HG03565 (cell line): ENCODE measurements at regions not wholly inside any gene's neighbourhood (a gene's known extent, or its start where the extent isn't known, plus 50 kb on each side); places are given as distances from the start of the nearest gene placed in this dataset.
"Not testable (repeated sequence)": the region's sequence is repeated elsewhere in the genome, so short reads cannot be mapped to it uniquely, and the experiment has no call there.

Source experiments
- ATAC-seq: cut with Tn5 transposase; IDR thresholded peaks from one replicate; pipeline ENCODE4 v1.9.1; 2021; ENCODE audit warnings: mild to moderate bottlenecking, moderate library complexity; ENCODE audit not compliant: unreplicated experiment

GRCh38 chr11:115608976-115609375 lies 104.8 kb upstream of the CADM1 start:
- no peak for ATAC-seq

- ATAC-seq, result no peak
Measured at GRCh38 chr11:115607621-115608221, 103.5 kb upstream of the CADM1 start.

DNA sequence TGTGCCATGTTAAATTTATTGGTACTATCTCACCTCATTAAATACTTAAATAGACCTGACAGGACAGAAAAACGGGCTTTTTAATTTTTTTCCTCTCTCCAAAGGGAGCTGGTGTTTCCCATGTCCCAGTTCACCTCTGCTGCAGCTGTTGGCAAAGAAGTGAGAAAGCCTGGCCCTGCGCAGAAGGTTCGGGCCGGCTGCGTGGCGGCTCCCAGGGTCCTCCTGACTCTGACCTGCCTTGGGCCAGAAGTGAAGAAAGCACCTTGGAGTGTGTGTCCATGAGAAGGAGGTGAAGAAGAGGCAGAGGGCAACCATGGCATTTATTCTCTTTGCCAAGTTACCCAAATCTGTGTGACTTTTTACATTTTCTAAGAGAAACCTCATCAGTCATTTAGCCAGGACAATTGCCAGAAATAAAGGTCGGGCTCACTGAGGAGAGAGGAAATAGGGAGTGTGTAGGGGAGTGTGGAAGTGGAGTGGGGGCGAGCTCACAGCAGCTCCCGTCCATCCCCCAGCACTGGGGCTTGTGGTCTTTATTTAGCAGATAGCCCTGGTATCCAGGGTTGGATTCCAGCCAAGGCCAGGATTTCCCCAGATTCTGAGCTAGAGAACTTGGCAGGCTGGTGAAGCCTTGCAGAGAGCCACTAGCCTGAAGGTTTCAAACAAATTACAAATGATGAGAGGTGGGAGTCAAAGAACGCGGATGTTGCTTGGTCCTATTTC lies 102.4 kb upstream of the CADM1 start:
- ATAC-seq, result no peak

- no peak for ATAC-seq
Measured at GRCh38 chr11:115605871-115606497, 101.8 kb upstream of the CADM1 start.

DNA sequence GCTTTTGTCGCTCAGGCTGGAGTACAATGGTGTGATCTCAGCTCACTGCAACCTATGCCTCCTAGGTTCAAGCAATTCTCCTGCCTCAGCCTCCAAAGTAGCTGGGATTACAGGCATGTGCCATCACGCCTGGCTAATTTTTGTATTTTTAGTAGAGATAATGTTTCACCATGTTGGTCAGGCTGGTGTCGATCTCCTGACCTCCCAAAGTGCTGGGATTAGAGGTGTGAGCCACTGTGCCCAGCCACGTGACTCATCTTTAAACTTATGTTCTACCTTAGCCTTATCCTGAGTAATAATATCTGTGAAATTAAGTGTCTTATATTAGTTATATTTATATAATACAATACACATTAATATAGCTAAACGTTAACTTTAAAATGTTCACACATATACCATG lies 101.2 kb upstream of the CADM1 start:
- not testable (repeated sequence) for ATAC-seq

- no peak for ATAC-seq
Measured at GRCh38 chr11:115599125-115599524, 94.9 kb upstream of the CADM1 start.

DNA sequence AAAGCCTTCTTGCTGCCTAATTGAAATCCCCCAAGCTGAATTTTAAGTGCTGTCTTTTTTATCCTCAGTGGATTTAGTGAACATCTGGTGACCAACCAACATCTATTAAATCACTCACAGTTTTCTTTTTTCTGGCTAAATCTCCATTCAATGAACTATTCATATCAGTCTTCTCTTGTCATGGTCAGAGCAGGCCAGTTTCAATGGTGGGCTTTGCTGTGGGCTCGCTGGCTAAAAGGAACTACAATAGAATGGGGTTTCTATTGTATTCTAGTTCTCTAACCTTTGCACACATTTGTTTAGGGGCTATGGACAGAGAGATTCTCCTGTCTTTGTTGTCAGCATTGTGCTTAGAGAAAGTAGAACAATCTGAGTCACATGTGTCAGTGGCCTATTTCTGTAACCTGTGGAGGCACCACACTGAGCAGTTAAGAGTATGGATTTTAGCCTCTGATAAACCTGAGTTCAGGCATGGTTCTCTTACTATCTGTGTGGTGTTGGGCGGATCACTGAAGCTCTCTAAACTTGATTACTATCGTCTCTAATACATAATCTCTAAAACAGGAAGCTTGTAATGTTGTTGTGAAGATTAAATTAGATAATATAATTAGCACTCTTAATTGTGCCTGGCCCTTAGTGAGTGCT lies 94.2 kb upstream of the CADM1 start:
- no peak for ATAC-seq

GRCh38 chr11:115591380-115591779 lies 87.2 kb upstream of the CADM1 start:
- ATAC-seq, result no peak

GRCh38 chr11:115590254-115590653 lies 86.0 kb upstream of the CADM1 start:
- no peak for ATAC-seq

DNA sequence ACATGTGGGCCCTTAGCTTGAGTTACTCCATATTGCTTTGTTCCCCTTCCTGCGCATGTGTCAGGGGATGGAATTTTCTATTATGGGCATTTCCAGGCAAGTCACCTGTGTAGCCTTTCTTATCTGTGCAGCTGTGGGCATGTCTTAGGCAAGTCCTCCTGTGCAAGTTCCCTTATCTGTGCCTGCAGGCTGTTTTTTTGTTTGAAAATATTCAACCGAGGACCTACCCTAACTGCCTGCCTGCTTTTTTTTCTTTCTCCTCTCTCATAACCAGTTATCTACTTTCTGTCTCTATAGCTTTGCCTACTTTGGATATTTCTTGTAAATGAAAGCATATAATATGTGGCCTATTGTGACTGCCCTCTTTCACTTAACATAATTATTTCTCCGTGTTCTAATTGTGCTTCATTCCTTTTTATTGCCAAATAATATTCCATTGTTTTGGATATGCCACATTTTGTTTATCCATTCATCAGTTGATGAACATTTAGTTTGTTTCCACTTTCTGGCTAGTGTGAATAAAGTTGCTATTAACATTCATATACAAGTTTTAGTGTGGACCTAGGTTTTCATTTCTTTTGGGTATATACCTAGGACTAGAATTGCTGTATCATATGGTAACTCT lies 83.6 kb upstream of the CADM1 start:
- no peak for ATAC-seq

GRCh38 chr11:115585361-115586024 lies 81.3 kb upstream of the CADM1 start:
- peak; percentile 84 for ATAC-seq

- no peak for ATAC-seq
Measured at GRCh38 chr11:115581871-115582639, 77.8 kb upstream of the CADM1 start.

- ATAC-seq, result no peak
Measured at GRCh38 chr11:115580927-115581680, 76.9 kb upstream of the CADM1 start.

GRCh38 chr11:115580416-115580815 lies 76.2 kb upstream of the CADM1 start:
- no peak for ATAC-seq

DNA sequence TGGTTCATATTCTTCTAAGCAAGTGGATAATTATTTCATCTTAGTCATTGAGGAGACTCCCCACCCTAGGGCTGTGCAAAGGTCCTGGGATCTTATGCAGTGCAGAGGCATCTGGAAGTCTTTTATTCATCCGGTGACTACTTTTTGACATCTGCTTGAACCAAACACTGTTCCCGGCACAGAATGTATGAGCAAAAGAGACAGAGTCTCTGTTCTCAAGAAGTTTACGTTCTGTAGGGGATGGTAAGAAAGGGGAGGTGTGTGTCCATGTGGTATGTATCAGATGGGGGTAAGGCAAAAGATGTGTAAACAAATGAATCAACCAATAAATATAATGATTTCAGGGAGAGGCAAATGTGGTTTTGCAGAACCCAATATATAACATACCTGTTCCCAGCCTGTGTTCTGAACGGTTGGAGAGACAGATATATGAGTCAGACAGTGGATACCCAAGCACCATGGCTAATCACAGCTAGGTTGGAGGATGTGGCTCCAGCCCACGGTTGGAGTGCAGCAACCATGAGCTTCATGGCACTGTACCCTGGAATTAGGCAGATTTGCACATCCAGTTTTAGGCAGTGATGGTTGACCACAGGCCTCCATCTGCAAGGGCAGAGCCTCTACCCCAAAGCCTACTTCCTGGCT lies 75.1 kb upstream of the CADM1 start:
- ATAC-seq, result no peak

DNA sequence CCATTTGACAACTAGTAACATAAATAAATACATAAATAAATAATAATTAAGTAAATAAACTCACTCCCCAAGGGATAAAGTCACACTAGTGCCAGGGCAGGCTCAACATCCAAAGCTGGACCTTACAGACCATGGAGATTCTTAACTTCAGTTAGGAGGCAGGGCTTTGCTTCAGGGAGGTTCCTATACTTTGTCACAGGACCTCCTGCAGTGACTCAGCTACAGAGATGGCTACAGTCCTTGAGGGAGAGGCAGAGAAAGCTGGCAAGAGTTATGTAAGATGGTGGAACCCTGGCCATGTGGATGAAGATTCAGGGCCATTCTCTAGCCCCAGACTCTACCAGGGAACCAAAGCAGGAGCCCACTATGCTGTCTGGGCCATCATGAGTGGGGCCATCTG lies 74.1 kb upstream of the CADM1 start:
- ATAC-seq, result no peak

DNA sequence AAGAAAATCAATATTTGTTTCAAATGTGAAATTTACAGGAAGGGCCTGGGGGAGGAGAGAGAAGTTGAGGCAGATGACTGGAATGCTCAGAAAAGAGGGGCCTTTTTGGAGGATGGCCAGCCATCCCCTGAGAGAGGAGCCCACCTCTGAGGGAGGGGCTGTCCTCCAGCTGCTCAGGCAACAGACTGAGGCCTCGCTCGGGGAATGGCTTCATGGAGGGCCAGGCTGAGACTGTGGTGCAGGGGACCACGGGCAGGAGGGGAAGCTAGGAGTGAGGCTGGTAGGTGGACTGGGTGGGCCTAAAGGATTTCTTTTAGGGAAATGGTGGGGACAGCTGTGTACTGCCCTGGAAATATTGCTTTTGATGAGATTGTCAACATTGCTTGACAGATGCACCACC lies 73.5 kb upstream of the CADM1 start:
- ATAC-seq, result no peak

DNA sequence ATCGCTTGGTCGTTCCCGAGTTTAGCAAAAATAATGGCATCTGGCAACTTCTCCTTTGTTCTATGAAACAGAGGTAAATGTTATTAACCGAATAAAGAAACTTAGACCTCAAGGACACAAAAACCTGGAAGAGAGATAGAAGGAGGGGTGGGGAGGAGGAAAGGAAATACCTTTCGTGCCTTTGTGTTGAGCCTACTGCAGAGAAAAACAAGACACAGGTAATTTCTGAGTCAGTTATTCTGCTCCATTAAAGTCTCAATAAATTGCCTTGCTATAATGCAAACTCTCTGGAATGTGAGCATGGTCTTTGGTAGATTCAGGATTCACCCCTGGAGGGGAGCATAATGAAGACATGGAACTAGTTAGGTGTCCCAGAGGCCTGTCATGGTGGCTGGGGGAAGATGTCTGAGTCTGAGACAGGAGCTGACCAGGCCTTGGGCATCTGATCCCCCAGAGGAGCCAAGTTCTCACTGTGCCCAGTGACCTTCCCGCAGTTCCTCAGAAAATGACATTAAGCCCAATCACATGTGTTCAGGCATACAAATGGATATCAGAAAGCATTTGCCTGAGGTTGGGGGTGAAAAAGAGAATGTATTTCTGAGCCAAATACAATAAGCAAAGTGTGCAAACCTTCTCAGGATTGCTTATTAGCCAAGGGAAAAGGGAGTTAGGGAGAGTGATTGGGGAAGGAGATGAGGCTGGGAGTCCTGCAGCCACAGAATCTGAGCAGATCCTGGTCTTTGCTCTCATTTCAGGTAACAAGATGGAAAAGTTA lies 72.6 kb upstream of the CADM1 start:
- no peak for ATAC-seq
